GM23338 (cell line): ENCODE measurements at regions not wholly inside any gene's neighbourhood (a gene's known extent, or its start where the extent isn't known, plus 50 kb on each side); places are given as distances from the start of the nearest gene placed in this dataset.

Experiments used
- ATAC-seq: fragments of 200-7000 bp; cut with Tn5 transposase; 3 replicates; pipeline ENCODE4 v1.9.1; 2020
- DNase-seq: peaks from one replicate; pipeline ENCODE4 v3.0.0-alpha.2; 2015; ENCODE audit warnings: low spot score
- H2AFZ ChIP-seq: fragments of 200-600 bp; sonication (generic); 2 replicates; pipeline ENCODE4 v1.8.0; 2016; ENCODE audit warnings: antibody characterized with exemption, mild to moderate bottlenecking, moderate library complexity
- H3F3A ChIP-seq: fragments of 200-600 bp; sonication (generic); replicated peaks from 2 replicates; pipeline ENCODE4 v1.8.0; 2017; ENCODE audit warnings: antibody characterized with exemption, mixed run types, low read depth
- H3K27ac ChIP-seq: fragments of 200-600 bp; sonication (generic); 2 replicates; pipeline ENCODE4 v1.6.1; 2016; ENCODE audit warnings: low read depth
- H3K27me3 ChIP-seq: fragments of 200-600 bp; sonication (generic); 2 replicates; pipeline ENCODE4 v1.8.0; 2016; ENCODE audit warnings: mild to moderate bottlenecking, mixed run types, moderate library complexity; ENCODE audit not compliant: insufficient read depth
- H3K36me3 ChIP-seq: fragments of 200-600 bp; sonication (generic); 2 replicates; pipeline ENCODE4 v1.8.0; 2016; ENCODE audit warnings: mild to moderate bottlenecking; ENCODE audit not compliant: insufficient read depth
- H3K4me1 ChIP-seq: fragments of 200-600 bp; sonication (generic); 2 replicates; pipeline ENCODE4 v1.8.0; 2016; ENCODE audit warnings: mild to moderate bottlenecking, moderate library complexity; ENCODE audit not compliant: insufficient read depth
- H3K4me2 ChIP-seq: fragments of 200-600 bp; sonication (generic); 2 replicates; pipeline ENCODE4 v1.7.1; 2017; ENCODE audit warnings: mixed run types
- H3K4me3 ChIP-seq: fragments of 200-600 bp; sonication (generic); 2 replicates; pipeline ENCODE4 v1.6.1; 2016; ENCODE audit warnings: mixed run types
- H3K79me2 ChIP-seq: fragments of 200-600 bp; sonication (generic); replicated peaks from 2 replicates; pipeline ENCODE4 v1.8.0; 2017; ENCODE audit warnings: mild to moderate bottlenecking; ENCODE audit not compliant: insufficient read depth
- H3K9me2 ChIP-seq: fragments of 200-600 bp; sonication (generic); 2 replicates; pipeline ENCODE4 v1.8.0; 2017; ENCODE audit not compliant: insufficient read depth
- H4K20me1 ChIP-seq: fragments of 200-600 bp; sonication (generic); replicated peaks from 2 replicates; pipeline ENCODE4 v1.8.0; 2017; ENCODE audit warnings: mild to moderate bottlenecking; ENCODE audit not compliant: insufficient read depth
- H3K27ac Mint-ChIP-seq: 2 replicates; pipeline ENCODE4 v1.8.0; 2020; ENCODE audit warnings: inconsistent platforms, mild to moderate bottlenecking, moderate library complexity, mixed read lengths
- H3K27me3 Mint-ChIP-seq: 3 replicates; pipeline ENCODE4 v1.8.0; 2022; ENCODE audit warnings: low read depth, mild to moderate bottlenecking, moderate library complexity, mixed read lengths, inconsistent platforms; ENCODE audit not compliant: insufficient read depth, poor library complexity
- H3K36me3 Mint-ChIP-seq: 3 replicates; pipeline ENCODE4 v1.8.0; 2021; ENCODE audit warnings: low read depth, mild to moderate bottlenecking, inconsistent platforms, moderate library complexity, mixed read lengths
- H3K4me1 Mint-ChIP-seq: 3 replicates; pipeline ENCODE4 v1.8.0; 2020; ENCODE audit warnings: mild to moderate bottlenecking, inconsistent platforms, mixed read lengths
- H3K4me3 Mint-ChIP-seq: 3 replicates; pipeline ENCODE4 v1.8.0; 2021; ENCODE audit warnings: moderate library complexity, mild to moderate bottlenecking, inconsistent platforms, mixed read lengths
- H3K9me3 Mint-ChIP-seq: 3 replicates; pipeline ENCODE4 v1.8.0; 2020; ENCODE audit warnings: moderate library complexity, mild to moderate bottlenecking, inconsistent platforms, mixed read lengths
- CREB1 ChIP-seq: fragments of 250-450 bp; sonication (Bioruptor Pico); IDR thresholded peaks from 2 replicates; pipeline ENCODE4 v1.5.0; 2020; ENCODE audit warnings: low read depth, mild to moderate bottlenecking, moderate library complexity
- EZH2 ChIP-seq: fragments of 200-600 bp; sonication (generic); IDR thresholded peaks from one replicate; pipeline ENCODE4 v1.8.0; 2017; ENCODE audit warnings: antibody characterized with exemption, mild to moderate bottlenecking, low read depth; ENCODE audit not compliant: unreplicated experiment
- EZH2phosphoT487 ChIP-seq: fragments of 200-600 bp; sonication (generic); IDR thresholded peaks from one replicate; pipeline ENCODE4 v1.8.1; 2018; ENCODE audit warnings: antibody characterized with exemption; ENCODE audit not compliant: unreplicated experiment
- JUNB ChIP-seq: IDR thresholded peaks from one replicate; pipeline ENCODE4 v1.6.1; 2016; ENCODE audit warnings: antibody characterized with exemption; ENCODE audit not compliant: unreplicated experiment
- NANOG ChIP-seq: IDR thresholded peaks from 2 replicates; pipeline ENCODE4 v1.6.1; 2016; ENCODE audit warnings: antibody characterized with exemption, borderline replicate concordance
- POLR2AphosphoS5 ChIP-seq: IDR thresholded peaks from 2 replicates; pipeline ENCODE4 v1.6.1; 2016; ENCODE audit warnings: antibody characterized with exemption, low read depth
- STAT1 ChIP-seq: IDR thresholded peaks from one replicate; pipeline ENCODE4 v1.6.1; 2016; ENCODE audit warnings: antibody characterized with exemption; ENCODE audit not compliant: unreplicated experiment
- ZNF114 ChIP-seq: fragments of 250-450 bp; sonication (Bioruptor Pico); IDR thresholded peaks from 2 replicates; pipeline ENCODE4 v1.5.0; 2020; ENCODE audit warnings: mild to moderate bottlenecking, moderate library complexity
- ZNF331 ChIP-seq: fragments of 250-450 bp; sonication (Bioruptor Pico); IDR thresholded peaks from 2 replicates; pipeline ENCODE4 v1.5.0; 2020; ENCODE audit warnings: low read depth, mild to moderate bottlenecking, moderate library complexity
- TF ChIP-seq, protein P1 (sequence below): fragments of 250-450 bp; sonication (Bioruptor Pico); IDR thresholded peaks from 2 replicates; pipeline ENCODE4 v1.5.0; 2020; ENCODE audit warnings: mild to moderate bottlenecking, moderate library complexity
- TF ChIP-seq, protein P2 (sequence below), 2 experiments: fragments of 200-600 bp in 1 of 2; sonication (generic) in 1 of 2; conservative IDR thresholded peaks; 2 replicates each; pipeline versions ENCODE4 v1.5.1 to v1.6.1; 2016 to 2017; ENCODE audit warnings: antibody characterized with exemption in 2 of 2, low read depth in 2 of 2, mild to moderate bottlenecking in 2 of 2, moderate library complexity in 1 of 2
- TF ChIP-seq, protein P3 (sequence below): IDR thresholded peaks from 2 replicates; pipeline ENCODE4 v1.6.1; 2016; ENCODE audit warnings: antibody characterized with exemption
- TF ChIP-seq, protein P4 (sequence below): IDR thresholded peaks from one replicate; pipeline ENCODE4 v1.6.1; 2018; ENCODE audit warnings: antibody characterized with exemption; ENCODE audit not compliant: unreplicated experiment

DNA sequence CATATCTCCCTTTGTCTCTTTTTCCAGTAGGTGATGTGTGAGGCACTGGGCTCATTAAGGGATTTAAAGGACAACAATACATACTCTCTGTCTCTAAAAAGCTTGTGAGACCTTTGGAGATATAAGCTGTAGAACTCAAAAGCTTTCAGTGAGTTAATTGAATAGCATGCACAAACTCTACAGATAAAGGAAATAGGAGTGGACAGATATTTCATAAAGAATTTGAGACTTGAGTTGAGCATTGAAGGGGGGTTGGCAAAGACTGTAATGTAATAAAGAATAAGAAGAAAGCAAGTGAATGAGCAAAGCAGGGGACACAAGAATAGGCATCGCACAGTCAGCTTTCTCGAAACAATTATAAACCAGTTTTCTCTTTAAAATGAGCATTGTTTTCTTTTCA, 583.4 kb upstream of the DPPA4 start:
- no peak overlapping the region for H2AFZ ChIP-seq
- peaks cover 7% of the 10 kb centered on the region; the same call in 1 of the 2 replicates for H3K4me1 ChIP-seq
- H3F3A ChIP-seq = no peaks in the 10 kb centered on the region
- no peaks in the 10 kb centered on the region for H3K79me2 ChIP-seq
- DNase-seq = no peak
- Mint-ChIP-seq H3K9me3 (no peaks in the 10 kb centered on the region), H3K27me3 (peaks cover 2% of the 10 kb centered on the region), H3K36me3 (no peaks in the 10 kb centered on the region), H3K27ac (no peak overlapping the region), H3K4me3 (no peak overlapping the region), H3K4me1 (peaks cover 11% of the 10 kb centered on the region; the same call in 2 of the 3 replicates)
- TF ChIP-seq ZNF114 (CRISPR knock-in tag) (no peak), JUNB (no peak), NANOG (no peak), STAT1 (no peak), EZH2 (no peak), POLR2AphosphoS5 (no peak), EZH2phosphoT487 (no peak), CREB1 (CRISPR knock-in tag) (no peak), ZNF331 (CRISPR knock-in tag) (no peak)
- TF ChIP-seq, protein P1, sequence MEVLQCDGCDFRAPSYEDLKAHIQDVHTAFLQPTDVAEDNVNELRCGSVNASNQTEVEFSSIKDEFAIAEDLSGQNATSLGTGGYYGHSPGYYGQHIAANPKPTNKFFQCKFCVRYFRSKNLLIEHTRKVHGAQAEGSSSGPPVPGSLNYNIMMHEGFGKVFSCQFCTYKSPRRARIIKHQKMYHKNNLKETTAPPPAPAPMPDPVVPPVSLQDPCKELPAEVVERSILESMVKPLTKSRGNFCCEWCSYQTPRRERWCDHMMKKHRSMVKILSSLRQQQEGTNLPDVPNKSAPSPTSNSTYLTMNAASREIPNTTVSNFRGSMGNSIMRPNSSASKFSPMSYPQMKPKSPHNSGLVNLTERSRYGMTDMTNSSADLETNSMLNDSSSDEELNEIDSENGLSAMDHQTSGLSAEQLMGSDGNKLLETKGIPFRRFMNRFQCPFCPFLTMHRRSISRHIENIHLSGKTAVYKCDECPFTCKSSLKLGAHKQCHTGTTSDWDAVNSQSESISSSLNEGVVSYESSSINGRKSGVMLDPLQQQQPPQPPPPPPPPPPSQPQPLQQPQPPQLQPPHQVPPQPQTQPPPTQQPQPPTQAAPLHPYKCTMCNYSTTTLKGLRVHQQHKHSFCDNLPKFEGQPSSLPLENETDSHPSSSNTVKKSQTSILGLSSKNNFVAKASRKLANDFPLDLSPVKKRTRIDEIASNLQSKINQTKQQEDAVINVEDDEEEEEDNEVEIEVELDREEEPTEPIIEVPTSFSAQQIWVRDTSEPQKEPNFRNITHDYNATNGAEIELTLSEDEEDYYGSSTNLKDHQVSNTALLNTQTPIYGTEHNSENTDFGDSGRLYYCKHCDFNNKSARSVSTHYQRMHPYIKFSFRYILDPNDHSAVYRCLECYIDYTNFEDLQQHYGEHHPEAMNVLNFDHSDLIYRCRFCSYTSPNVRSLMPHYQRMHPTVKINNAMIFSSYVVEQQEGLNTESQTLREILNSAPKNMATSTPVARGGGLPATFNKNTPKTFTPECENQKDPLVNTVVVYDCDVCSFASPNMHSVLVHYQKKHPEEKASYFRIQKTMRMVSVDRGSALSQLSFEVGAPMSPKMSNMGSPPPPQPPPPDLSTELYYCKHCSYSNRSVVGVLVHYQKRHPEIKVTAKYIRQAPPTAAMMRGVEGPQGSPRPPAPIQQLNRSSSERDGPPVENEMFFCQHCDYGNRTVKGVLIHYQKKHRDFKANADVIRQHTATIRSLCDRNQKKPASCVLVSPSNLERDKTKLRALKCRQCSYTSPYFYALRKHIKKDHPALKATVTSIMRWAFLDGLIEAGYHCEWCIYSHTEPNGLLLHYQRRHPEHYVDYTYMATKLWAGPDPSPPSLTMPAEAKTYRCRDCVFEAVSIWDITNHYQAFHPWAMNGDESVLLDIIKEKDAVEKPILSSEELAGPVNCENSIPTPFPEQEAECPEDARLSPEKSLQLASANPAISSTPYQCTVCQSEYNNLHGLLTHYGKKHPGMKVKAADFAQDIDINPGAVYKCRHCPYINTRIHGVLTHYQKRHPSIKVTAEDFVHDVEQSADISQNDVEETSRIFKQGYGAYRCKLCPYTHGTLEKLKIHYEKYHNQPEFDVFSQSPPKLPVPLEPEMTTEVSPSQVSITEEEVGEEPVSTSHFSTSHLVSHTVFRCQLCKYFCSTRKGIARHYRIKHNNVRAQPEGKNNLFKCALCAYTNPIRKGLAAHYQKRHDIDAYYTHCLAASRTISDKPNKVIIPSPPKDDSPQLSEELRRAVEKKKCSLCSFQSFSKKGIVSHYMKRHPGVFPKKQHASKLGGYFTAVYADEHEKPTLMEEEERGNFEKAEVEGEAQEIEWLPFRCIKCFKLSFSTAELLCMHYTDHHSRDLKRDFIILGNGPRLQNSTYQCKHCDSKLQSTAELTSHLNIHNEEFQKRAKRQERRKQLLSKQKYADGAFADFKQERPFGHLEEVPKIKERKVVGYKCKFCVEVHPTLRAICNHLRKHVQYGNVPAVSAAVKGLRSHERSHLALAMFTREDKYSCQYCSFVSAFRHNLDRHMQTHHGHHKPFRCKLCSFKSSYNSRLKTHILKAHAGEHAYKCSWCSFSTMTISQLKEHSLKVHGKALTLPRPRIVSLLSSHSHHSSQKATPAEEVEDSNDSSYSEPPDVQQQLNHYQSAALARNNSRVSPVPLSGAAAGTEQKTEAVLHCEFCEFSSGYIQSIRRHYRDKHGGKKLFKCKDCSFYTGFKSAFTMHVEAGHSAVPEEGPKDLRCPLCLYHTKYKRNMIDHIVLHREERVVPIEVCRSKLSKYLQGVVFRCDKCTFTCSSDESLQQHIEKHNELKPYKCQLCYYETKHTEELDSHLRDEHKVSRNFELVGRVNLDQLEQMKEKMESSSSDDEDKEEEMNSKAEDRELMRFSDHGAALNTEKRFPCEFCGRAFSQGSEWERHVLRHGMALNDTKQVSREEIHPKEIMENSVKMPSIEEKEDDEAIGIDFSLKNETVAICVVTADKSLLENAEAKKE (CRISPR knock-in tag) = no peak
- TF ChIP-seq, protein P2, sequence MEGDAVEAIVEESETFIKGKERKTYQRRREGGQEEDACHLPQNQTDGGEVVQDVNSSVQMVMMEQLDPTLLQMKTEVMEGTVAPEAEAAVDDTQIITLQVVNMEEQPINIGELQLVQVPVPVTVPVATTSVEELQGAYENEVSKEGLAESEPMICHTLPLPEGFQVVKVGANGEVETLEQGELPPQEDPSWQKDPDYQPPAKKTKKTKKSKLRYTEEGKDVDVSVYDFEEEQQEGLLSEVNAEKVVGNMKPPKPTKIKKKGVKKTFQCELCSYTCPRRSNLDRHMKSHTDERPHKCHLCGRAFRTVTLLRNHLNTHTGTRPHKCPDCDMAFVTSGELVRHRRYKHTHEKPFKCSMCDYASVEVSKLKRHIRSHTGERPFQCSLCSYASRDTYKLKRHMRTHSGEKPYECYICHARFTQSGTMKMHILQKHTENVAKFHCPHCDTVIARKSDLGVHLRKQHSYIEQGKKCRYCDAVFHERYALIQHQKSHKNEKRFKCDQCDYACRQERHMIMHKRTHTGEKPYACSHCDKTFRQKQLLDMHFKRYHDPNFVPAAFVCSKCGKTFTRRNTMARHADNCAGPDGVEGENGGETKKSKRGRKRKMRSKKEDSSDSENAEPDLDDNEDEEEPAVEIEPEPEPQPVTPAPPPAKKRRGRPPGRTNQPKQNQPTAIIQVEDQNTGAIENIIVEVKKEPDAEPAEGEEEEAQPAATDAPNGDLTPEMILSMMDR (conservative IDR thresholded peaks at IDR 0.05; ENCODE audit: low read depth in 2 of 2) = no peak
- TF ChIP-seq, protein P3, sequence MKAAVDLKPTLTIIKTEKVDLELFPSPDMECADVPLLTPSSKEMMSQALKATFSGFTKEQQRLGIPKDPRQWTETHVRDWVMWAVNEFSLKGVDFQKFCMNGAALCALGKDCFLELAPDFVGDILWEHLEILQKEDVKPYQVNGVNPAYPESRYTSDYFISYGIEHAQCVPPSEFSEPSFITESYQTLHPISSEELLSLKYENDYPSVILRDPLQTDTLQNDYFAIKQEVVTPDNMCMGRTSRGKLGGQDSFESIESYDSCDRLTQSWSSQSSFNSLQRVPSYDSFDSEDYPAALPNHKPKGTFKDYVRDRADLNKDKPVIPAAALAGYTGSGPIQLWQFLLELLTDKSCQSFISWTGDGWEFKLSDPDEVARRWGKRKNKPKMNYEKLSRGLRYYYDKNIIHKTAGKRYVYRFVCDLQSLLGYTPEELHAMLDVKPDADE = no peak
- TF ChIP-seq, protein P4, sequence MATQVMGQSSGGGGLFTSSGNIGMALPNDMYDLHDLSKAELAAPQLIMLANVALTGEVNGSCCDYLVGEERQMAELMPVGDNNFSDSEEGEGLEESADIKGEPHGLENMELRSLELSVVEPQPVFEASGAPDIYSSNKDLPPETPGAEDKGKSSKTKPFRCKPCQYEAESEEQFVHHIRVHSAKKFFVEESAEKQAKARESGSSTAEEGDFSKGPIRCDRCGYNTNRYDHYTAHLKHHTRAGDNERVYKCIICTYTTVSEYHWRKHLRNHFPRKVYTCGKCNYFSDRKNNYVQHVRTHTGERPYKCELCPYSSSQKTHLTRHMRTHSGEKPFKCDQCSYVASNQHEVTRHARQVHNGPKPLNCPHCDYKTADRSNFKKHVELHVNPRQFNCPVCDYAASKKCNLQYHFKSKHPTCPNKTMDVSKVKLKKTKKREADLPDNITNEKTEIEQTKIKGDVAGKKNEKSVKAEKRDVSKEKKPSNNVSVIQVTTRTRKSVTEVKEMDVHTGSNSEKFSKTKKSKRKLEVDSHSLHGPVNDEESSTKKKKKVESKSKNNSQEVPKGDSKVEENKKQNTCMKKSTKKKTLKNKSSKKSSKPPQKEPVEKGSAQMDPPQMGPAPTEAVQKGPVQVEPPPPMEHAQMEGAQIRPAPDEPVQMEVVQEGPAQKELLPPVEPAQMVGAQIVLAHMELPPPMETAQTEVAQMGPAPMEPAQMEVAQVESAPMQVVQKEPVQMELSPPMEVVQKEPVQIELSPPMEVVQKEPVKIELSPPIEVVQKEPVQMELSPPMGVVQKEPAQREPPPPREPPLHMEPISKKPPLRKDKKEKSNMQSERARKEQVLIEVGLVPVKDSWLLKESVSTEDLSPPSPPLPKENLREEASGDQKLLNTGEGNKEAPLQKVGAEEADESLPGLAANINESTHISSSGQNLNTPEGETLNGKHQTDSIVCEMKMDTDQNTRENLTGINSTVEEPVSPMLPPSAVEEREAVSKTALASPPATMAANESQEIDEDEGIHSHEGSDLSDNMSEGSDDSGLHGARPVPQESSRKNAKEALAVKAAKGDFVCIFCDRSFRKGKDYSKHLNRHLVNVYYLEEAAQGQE = no peak
- H3K4me2 ChIP-seq = no peak overlapping the region
- no peaks in the 10 kb centered on the region for H3K36me3 ChIP-seq
- H3K9me2 ChIP-seq = peaks cover 6% of the 10 kb centered on the region; the same call in 1 of the 2 replicates
- H4K20me1 ChIP-seq = no peaks in the 10 kb centered on the region
- H3K27me3 ChIP-seq = no peaks in the 10 kb centered on the region
- no peak overlapping the region for H3K4me3 ChIP-seq
- ATAC-seq = no peak
- no peak overlapping the region for H3K27ac ChIP-seq
